Bronchial epithelial cell (primary cell): ENCODE measurements at regions not wholly inside any gene's neighbourhood (a gene's known extent, or its start where the extent isn't known, plus 50 kb on each side); places are given as distances from the start of the nearest gene placed in this dataset.

Experiments
- DNase-seq: peaks from one replicate; pipeline ENCODE4 v3.0.0-alpha.2; 2010; ENCODE audit warnings: low read depth
- FAIRE-seq: peaks from 2 replicates; lab custom pipeline; 2011; peaks lifted over from hg19 to GRCh38; lab: Jason Lieb, UNC
- H3K27me3 ChIP-seq: 2 replicates; pipeline ENCODE4 v1.5.1; 2011; ENCODE audit warnings: low read length; ENCODE audit not compliant: control insufficient read depth, insufficient read depth
- H3K36me3 ChIP-seq: 2 replicates; pipeline ENCODE4 v1.5.1; 2011; ENCODE audit warnings: low read length; ENCODE audit not compliant: control insufficient read depth, insufficient read depth
- H3K4me3 ChIP-seq: 2 replicates; pipeline ENCODE4 v1.5.1; 2011; ENCODE audit warnings: mild to moderate bottlenecking, low read depth, low read length, control low read depth
- TF ChIP-seq, protein P1 (sequence below): IDR thresholded peaks from 2 replicates; pipeline ENCODE4 v1.5.1; 2011; ENCODE audit warnings: mild to moderate bottlenecking, moderate library complexity, low read length, control low read depth, inconsistent platforms; ENCODE audit not compliant: insufficient read depth, severe bottlenecking

DNA sequence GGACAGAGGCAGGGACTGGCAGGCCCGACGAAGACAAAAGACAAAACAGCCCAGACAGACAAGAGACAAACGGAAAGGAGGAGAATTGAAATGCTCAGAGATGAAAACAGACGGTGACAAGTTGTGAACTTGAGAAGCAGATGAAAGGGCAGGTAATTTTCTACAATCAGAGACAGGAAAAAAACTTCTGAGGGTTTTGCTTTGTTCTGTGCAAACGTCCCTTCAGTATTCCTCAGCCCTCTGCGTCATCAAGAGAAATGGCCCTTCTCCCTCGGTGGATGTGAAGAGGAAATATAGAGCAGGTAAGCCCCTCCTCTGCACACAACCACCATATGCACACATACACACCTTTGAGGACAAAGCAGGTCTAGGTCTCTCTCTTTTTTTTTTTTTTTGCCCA lies 206.6 kb downstream of the UACA start:
- TF ChIP-seq, protein P1, sequence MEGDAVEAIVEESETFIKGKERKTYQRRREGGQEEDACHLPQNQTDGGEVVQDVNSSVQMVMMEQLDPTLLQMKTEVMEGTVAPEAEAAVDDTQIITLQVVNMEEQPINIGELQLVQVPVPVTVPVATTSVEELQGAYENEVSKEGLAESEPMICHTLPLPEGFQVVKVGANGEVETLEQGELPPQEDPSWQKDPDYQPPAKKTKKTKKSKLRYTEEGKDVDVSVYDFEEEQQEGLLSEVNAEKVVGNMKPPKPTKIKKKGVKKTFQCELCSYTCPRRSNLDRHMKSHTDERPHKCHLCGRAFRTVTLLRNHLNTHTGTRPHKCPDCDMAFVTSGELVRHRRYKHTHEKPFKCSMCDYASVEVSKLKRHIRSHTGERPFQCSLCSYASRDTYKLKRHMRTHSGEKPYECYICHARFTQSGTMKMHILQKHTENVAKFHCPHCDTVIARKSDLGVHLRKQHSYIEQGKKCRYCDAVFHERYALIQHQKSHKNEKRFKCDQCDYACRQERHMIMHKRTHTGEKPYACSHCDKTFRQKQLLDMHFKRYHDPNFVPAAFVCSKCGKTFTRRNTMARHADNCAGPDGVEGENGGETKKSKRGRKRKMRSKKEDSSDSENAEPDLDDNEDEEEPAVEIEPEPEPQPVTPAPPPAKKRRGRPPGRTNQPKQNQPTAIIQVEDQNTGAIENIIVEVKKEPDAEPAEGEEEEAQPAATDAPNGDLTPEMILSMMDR, result no peak
- no peak overlapping the region for H3K4me3 ChIP-seq
- DNase-seq (no peak), FAIRE-seq (no peak)
- H3K27me3 ChIP-seq, result peaks cover 25% of the 10 kb centered on the region
- no peaks in the 10 kb centered on the region for H3K36me3 ChIP-seq

DNA sequence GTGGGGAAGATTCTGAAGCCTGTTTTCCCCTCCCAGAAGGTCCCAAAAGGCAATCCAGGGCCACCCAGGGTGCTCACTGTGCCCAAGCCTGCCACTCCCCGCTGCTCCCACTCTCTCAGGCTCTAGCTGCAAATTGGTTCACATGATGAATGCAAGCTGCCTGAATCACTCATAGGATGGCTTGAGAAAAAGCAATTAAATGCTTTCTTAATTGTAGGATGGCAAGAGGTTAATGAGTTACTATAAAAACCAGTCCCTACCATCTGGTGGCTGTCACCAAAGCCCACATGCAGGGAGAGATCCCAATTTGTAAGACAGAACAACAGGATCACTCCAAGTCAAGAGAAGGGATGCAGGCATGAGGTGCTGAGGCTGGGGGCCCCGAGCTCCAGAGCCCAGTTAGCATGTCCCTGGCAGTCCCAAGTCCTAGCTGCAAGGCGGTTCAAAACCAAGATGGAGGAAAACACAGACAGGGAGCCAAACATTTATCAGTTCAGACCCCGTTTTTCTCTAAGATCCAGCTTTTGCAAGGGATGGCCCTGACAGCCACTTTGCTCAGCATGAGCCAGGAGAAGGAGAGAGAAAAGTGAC lies 207.1 kb downstream of the UACA start:
- FAIRE-seq (no peak), DNase-seq (no peak)
- Histone ChIP-seq H3K36me3 (no peaks in the 10 kb centered on the region), H3K27me3 (peaks cover 25% of the 10 kb centered on the region), H3K4me3 (no peak overlapping the region)
- TF ChIP-seq, protein P1, result no peak

DNA sequence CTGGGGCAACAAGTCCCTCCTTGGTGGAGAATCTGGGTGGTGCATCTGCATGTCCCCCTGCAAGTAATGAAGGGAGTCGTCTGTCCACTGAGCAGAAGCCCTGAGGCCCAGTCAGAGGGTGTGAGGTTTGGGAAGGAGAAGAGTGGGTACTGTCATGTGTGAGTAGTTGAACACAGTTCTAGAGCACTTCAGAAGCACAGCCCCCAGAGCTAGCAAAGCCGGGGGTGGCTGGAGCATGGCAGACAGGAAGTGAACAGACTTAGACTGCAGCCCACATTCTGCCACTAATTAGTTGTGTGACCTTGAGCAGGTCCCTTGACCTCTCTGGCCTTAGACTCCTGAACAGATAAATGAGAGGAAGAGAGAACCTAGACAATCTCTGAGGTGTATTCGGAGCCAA lies 207.6 kb downstream of the UACA start:
- no peaks in the 10 kb centered on the region for H3K36me3 ChIP-seq

DNA sequence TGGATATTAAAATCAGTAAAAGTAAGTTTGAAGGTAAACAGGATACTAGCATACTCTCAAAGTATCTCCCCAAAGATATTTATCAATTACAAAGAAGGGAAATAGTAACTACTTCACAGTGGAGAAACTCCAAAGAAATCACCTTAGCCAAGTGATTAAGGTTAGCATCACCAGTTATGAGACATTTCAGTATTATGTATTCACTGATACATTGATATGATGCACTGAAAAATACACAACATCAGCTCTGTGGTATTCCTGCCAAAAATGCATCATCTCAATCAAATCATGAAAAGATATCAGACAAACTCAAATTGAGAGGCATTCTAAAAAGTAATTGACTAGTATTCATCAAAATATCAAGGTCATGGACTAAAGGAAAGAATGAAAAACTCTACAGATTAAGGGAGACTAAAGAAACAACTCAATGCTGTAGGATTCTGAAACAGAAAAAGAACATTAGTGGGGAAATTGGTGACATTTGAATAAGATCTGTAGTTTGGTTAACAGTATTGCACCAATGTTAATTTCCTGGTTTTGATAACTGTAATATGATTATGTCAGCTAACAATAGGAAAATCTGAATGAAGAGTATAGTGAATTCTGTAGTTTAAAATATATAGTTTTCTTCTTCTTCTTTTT lies 215.4 kb downstream of the UACA start:
- Histone ChIP-seq H3K4me3 (no peak overlapping the region), H3K36me3 (no peaks in the 10 kb centered on the region), H3K27me3 (no peaks in the 10 kb centered on the region)
- TF ChIP-seq, protein P1, result no peak
- FAIRE-seq (no peak), DNase-seq (peak; percentile 19)

More for the DNA sequence above, 207.6 kb downstream of the UACA start:
- no peak for DNase-seq
- no peak for FAIRE-seq
- H3K4me3 ChIP-seq, result no peak overlapping the region
- H3K27me3 ChIP-seq, result peaks cover 22% of the 10 kb centered on the region
- TF ChIP-seq, protein P1, result no peak

DNA sequence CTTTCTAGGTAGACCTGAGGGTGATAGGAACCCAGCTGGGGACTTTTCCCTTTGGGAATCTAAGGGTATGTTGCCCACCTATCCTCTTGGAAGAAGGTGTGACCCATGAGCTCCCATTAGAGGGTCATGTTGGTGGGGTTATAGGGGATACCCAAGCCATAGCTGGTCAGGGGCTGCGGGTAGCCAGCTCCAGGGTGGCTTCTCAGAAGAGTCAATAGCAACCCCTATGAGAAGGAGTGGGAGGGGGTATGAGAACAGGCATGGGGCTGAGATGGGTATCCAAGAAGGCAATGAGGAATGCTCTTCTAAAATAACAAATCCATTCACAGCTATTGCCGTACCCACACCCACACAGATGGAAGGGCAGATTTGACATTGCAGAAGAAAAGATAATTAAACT lies 217.8 kb downstream of the UACA start:
- Histone ChIP-seq H3K36me3 (no peaks in the 10 kb centered on the region), H3K27me3 (peaks cover 8% of the 10 kb centered on the region), H3K4me3 (no peak overlapping the region)
- TF ChIP-seq, protein P1, result no peak
- no peak for DNase-seq
- no peak for FAIRE-seq

DNA sequence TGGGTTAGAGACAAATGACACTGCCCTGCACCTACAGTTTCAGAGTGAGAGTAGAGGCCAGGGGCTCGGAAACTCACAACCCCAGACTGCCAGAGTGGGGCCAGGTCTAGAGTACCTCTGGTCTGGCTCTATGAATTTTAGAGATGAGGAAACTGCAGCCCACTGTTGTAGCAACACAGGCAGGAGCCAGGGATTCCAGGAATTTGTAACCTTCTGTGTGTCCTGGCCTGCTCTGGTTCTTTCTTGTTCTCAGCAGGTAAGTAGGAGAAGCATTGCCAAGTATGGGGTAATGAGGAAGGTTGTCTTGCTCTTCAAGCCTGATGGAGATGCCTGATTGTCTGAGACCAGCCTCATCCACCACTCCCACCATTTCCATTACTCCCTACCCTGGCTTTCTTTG lies 221.8 kb downstream of the UACA start:
- Histone ChIP-seq H3K4me3 (no peak overlapping the region), H3K36me3 (no peaks in the 10 kb centered on the region), H3K27me3 (peaks cover 26% of the 10 kb centered on the region)
- DNase-seq, result no peak
- TF ChIP-seq, protein P1, result no peak
- no peak for FAIRE-seq
